ENCODE measurements at regions not wholly inside any gene's neighbourhood (a gene's known extent, or its start where the extent isn't known, plus 50 kb on each side); places are given as distances from the start of the nearest gene placed in this dataset.
"Not testable (repeated sequence)": the region's sequence is repeated elsewhere in the genome, so short reads cannot be mapped to it uniquely, and the experiment has no call there.

- DNase-seq (ENCODE audit: low spot score): peak; percentile 61
Observed at GRCh38 chr10:111598433-111599059, 521.7 kb downstream of the ADRA2A start.

- no peak for DNase-seq (ENCODE audit: low spot score)
Observed at GRCh38 chr10:111599943-111600342, 523.1 kb downstream of the ADRA2A start.

DNA sequence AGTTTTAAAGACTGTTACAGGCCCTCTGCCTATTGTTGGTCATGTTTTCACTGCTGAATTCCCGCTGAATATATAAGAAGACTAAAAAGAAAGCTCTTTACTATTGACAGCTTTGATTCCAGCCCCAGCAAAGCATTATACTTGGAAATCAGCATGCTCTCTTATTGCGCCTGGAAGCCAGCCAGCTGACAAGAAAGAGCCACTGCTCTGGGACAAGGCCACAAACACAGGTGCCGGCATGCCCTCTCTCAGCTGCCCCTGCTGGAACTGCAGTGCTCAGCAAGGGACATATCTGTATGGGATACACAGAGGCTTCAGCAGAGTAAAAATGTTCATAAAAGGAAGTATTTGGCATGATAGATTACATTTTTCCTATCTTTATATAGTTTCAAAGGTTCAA lies 523.9 kb downstream of the ADRA2A start:
- no peak for DNase-seq (ENCODE audit: low spot score)

DNA sequence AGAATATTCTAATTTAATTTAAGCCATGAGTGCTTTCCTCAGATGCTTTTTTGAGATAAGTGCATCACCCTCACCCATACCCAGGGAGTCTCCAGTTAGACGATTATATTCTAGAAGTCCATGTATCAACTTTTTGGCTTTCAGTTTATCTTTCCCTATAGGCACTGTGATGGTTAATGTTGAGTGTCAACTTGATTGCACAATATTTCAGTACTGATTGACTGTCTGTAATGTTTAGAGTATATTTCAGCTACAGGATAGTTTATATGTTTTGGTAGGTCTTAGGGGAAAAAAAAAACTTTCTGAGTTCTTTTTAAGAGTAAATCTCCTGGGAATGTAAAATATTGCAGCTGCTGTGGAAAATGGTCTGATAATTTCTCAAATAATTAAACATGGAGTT lies 535.4 kb downstream of the ADRA2A start:
- no peak for DNase-seq (ENCODE audit: low spot score)

GRCh38 chr10:111634191-111634590 lies 549.4 kb downstream of the GPAM start:
- no peak for DNase-seq (ENCODE audit: low spot score)

GRCh38 chr10:111646021-111646420 lies 537.5 kb downstream of the GPAM start:
- DNase-seq (ENCODE audit: low spot score): no peak

DNA sequence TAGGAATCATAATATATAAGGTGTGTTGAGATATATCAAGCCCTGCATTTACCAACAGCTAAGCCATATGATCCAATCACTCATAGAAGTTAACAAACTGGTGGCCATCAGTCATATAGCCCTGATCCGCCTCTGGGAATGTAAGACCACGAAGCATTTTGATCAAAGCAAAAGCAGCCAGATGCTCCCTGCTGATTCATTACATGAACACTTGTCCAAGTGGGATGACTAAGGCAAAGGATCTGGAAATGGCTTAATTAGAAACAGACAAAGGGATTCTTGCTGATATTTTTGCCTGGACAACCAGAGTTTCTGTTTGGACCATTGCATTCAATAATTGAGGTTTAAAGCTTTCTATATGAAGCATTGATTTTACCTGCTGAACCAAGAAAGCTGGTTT lies 535.5 kb downstream of the GPAM start:
- no peak for DNase-seq (ENCODE audit: low spot score)

DNA sequence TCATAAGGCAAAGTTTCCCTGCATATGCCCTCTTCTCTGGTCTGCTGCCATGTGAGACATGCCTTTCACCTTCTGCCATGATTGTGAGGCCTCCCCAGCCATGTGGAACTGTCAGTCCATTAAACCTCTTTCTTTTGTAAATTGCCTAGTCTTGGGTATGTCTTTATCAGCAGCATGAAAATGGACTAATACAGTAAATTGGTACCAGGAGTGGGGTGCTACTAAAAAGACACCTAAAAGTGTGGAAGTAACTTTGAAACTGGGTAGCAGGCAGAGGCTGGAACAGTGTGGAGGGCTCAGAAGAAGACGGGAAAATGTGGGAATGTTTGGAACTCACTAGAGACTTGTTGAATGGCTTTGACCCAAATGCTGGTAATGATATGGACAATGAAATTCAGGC lies 534.5 kb downstream of the GPAM start:
- DNase-seq (ENCODE audit: low spot score): not testable (repeated sequence)

GRCh38 chr10:111650088-111650487 lies 533.5 kb downstream of the GPAM start:
- no peak for DNase-seq (ENCODE audit: low spot score)

DNA sequence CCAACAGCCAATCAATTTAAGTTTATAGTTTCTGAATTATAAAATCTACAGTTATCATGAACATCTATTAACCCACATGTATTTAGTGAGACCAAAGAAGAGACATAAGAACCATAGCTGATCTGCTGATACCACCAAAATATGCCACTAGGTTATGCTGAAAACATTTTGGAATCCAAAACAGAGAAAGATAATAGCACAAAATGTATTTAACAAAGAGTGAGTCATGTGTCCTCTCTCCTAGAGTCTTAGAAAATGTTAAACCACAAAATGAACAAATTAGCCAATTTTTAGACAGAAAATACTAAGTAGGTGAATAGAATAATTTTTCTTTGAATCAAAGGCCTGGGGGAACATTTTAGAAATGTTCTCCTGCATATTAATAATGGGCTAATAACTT lies 527.5 kb downstream of the GPAM start:
- DNase-seq (ENCODE audit: low spot score): no peak

DNA sequence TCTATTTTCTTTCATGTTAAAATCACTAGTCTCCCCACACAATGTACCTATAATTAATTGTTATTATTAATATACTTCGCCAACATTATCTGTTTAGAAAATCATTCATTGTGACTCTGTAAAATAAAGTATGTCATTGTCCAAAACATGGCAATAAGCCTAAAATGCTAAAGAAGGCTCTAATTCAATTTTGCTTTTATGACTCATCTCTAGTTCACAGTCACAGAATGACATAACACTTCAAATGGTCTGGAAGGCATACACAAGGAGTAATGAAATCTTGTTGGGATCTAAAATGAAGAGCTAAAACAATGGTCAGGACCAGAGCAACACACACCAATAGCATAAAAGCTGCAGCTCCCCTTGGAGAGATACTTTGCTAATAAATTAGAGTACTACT lies 505.8 kb downstream of the GPAM start:
- DNase-seq (ENCODE audit: low spot score): no peak

- no peak for DNase-seq (ENCODE audit: low spot score)
Observed at GRCh38 chr10:111686796-111687195, 496.8 kb downstream of the GPAM start.

DNA sequence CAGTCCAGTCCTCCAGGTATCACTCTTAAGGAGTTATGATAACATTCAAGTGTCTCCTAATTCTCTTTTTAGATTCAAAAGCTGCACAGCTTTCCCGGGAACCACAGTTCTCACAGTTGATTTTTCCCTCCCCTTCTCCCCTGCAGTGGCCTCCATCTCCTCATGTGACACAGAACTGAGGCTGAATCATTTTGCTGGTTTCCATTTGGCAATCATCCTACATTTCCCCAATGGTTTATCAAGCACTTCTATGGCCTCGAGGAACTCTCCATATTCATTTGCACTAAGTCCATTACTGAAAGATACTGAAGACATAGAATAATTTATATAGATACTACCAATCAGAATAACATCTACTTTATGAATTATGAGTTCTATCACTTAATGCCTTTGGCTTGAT lies 484.9 kb downstream of the GPAM start:
- no peak for DNase-seq (ENCODE audit: low spot score)

DNA sequence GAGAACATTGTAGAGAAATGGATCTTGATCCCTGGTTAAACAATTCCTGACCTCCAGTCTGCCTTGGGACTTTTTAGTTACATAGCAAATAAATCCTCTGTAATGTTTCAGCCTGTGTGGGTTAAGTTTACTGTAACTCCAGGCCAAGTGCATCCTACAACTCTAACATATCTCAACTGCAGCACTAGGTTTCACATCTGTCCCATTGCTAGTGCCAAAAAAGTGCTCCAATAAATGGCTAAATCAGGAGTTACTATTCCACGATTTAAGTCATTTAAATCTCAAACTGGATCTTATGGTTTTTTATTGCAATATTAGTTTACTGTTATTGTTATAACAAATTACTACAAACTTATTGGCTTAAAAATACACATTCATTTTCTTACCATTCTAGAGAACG lies 479.6 kb downstream of the GPAM start:
- no peak for DNase-seq (ENCODE audit: low spot score)

DNA sequence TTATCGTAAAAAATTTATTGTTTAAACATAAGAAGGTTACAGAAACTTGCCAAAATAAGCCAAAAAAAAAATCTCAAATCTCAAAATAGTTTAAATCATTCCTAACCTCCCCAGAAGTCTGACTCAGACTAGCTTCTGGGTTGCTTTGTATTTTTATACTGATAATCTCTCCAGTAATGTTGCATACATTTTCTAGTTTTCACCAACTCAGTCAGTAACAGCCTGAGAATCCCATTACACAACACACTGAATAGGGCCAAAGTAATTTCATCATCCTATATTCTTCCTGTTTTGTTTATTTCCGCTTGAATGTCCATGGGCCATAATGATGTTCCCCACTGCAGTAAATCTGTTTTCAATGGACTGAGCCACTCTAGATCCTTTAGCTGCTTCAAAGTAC lies 478.5 kb downstream of the GPAM start:
- DNase-seq (ENCODE audit: low spot score): no peak

- DNase-seq (ENCODE audit: low spot score): no peak
Observed at GRCh38 chr10:111706331-111706730, 477.2 kb downstream of the GPAM start.

- DNase-seq (ENCODE audit: low spot score): no peak
Observed at GRCh38 chr10:111707076-111707475, 476.5 kb downstream of the GPAM start.

DNA sequence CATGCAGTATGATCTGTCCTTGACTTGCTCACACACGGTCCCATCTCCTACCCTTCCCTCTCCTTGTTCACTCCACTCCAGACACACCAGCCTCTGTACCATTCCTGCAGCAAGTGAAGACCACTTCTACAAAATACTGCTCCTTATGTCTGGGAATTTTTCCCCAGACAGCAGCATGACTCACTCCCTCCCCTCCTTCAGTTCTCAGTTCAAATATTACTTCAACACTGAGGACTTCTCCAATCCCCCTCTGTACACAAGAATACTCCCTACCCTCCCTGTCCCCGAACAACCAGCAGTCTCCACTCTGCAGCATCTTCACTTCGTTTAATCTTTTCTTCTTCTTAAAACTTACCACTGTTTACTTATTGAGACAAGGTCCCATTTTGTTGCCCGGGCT lies 474.0 kb downstream of the GPAM start:
- no peak for DNase-seq (ENCODE audit: low spot score)

DNA sequence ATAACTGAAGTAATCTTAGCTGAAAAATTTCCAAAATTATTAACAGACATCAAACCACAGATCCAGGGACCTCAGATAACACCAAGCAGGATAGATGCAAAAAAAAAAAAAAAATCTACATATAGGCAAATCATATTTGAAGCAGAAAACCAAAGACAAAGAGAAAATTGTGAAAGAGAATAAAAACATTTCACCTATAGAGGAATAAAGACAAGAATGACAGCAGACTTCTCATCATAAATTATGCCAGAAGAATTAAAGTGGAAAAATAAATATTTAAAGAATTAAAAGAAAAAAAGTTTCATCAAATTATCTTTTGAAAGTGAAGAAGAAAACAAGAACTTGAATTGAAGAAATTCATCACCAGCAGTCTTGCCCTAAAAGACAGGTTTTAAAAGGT lies 467.5 kb downstream of the GPAM start:
- DNase-seq (ENCODE audit: low spot score): peak; percentile 1

- no peak for DNase-seq (ENCODE audit: low spot score)
Observed at GRCh38 chr10:111724121-111724520, 459.4 kb downstream of the GPAM start.

GRCh38 chr10:111725050-111725449 lies 458.5 kb downstream of the GPAM start:
- no peak for DNase-seq (ENCODE audit: low spot score)

DNA sequence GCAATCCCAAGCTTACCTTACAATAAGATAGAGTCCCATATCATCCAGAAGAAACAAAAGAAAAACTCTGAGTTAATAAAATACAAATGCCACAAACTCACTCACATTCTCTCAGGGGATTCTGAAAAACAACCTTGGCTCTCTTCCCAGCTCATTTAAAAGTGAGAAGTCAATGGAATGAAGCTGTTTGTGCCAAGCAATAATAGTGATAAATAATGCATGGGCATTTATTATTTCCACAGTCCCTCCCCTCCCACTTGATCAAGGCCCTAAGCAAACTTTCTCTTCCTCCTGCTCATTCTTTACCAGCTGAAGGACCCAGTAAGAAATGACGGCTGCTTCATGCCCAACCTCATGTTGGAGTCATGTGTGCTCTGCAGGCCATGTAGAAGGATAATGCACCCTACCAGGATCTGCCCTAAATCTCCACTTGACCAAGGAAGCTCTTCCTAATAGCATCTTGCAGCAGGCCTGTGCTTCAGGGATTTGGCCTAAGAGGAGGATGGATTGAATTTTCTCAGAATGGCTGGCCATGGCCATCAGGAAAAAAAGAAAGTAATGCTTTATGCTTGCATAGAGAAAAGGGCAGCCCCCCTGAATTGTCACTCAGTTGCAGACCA lies 451.3 kb downstream of the GPAM start:
- no peak for DNase-seq (ENCODE audit: low spot score)

GRCh38 chr10:111739125-111739873 lies 444.3 kb downstream of the GPAM start:
- no peak for DNase-seq (ENCODE audit: low spot score)

DNA sequence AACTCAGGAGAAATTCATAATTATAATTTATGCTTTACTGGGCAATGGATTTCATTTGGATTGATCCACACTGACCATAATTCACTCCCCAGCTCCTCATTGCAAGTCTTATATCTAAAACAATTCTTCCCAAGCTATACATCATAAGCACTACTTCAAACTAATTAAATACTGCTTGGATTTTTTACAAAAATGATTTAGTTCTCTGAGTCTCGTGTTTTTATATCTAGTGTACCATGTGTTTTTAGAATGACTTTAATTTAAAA lies 443.8 kb downstream of the GPAM start:
- DNase-seq (ENCODE audit: low spot score): no peak

Measured in kidney capillary endothelial cell (primary cell).